ENCODE measurements at regions not wholly inside any gene's neighbourhood (a gene's known extent, or its start where the extent isn't known, plus 50 kb on each side); places are given as distances from the start of the nearest gene placed in this dataset.

- no peaks in the 10 kb centered on the region for H3K9me3 ChIP-seq (ENCODE audit: low read length)
- no peak overlapping the region for H3K4me3 ChIP-seq (ENCODE audit: low read depth, low read length, poor library complexity, severe bottlenecking)
- TF ChIP-seq CTCF (conservative IDR thresholded peaks at IDR 0.05; ENCODE audit: low read length) (no peak), EZH2phosphoT487 (IDR thresholded peaks at IDR 0.05; ENCODE audit: borderline replicate concordance, low read depth, low read length) (no peak)
- H3K27ac ChIP-seq (ENCODE audit: low read depth, low read length, poor library complexity, severe bottlenecking), result no peak overlapping the region
- no peaks in the 10 kb centered on the region for H4K20me1 ChIP-seq (ENCODE audit: insufficient read depth, low read length)
- no peaks in the 10 kb centered on the region for H3K79me2 ChIP-seq (ENCODE audit: insufficient read depth, low read depth, low read length)
- ChIA-PET CTCF (ENCODE audit: unreplicated experiment) (no interaction called here), POLR2A (no interaction called here)
- intact Hi-C loops (cut with micrococcal nuclease; ENCODE audit: unreplicated experiment), result no loop called here
- H3K9me2 ChIP-seq (ENCODE audit: insufficient read depth, low read length), result no peaks in the 10 kb centered on the region
- H3K36me3 ChIP-seq (ENCODE audit: insufficient read depth, low read length), result no peaks in the 10 kb centered on the region
- H3K4me2 ChIP-seq (ENCODE audit: low read length), result no peak overlapping the region
- DNase-seq (ENCODE audit: low spot score), result no peak
- no peak overlapping the region for H2AFZ ChIP-seq (ENCODE audit: low read length)
- no TSS peak for BruUV-seq (replicated peaks)
- H3K4me1 ChIP-seq (ENCODE audit: insufficient read depth, low read length, poor library complexity, severe bottlenecking), result no peaks in the 10 kb centered on the region
Observed at GRCh38 chrX:130984782-130985181, 73.4 kb upstream of the ARHGAP36 start.

DNA sequence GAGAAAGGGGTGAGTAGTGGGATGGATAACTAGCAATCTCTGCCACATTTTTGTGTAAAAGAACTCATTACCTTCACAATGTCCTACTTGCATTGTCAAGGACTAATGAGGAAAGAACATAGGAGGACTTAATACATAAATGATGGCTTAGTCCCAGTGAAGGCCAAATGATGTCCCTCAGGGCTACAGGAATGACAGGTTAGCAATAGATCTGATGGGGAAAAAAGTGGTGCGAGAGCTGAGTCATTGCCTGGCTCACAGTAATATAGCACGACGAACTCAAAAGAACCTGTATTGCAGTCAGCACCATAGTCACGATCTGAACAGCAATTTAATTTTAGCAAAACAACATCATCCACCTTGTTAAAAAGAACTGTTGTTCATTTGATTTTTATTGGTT lies 70.9 kb upstream of the ARHGAP36 start:
- no peak overlapping the region for H2AFZ ChIP-seq (ENCODE audit: low read length)
- DNase-seq (ENCODE audit: low spot score), result no peak
- intact Hi-C loops (cut with micrococcal nuclease; ENCODE audit: unreplicated experiment), result no loop called here
- CTCF ChIA-PET (ENCODE audit: unreplicated experiment), result no interaction called here
- no peak overlapping the region for H3K4me3 ChIP-seq (ENCODE audit: low read depth, low read length, poor library complexity, severe bottlenecking)
- H3K27ac ChIP-seq (ENCODE audit: low read depth, low read length, poor library complexity, severe bottlenecking), result no peak overlapping the region
- no peaks in the 10 kb centered on the region for H3K36me3 ChIP-seq (ENCODE audit: insufficient read depth, low read length)
- TF ChIP-seq EZH2phosphoT487 (IDR thresholded peaks at IDR 0.05; ENCODE audit: borderline replicate concordance, low read depth, low read length), result no peak
- no peak for TF ChIP-seq CTCF (conservative IDR thresholded peaks at IDR 0.05; ENCODE audit: low read length)
- H3K4me1 ChIP-seq (ENCODE audit: insufficient read depth, low read length, poor library complexity, severe bottlenecking), result no peaks in the 10 kb centered on the region
- no peaks in the 10 kb centered on the region for H3K79me2 ChIP-seq (ENCODE audit: insufficient read depth, low read depth, low read length)
- H4K20me1 ChIP-seq (ENCODE audit: insufficient read depth, low read length), result no peaks in the 10 kb centered on the region
- H3K4me2 ChIP-seq (ENCODE audit: low read length), result no peak overlapping the region
- BruUV-seq (replicated peaks), result no TSS peak
- no peaks in the 10 kb centered on the region for H3K9me3 ChIP-seq (ENCODE audit: low read length)
- POLR2A ChIA-PET, result no interaction called here
- H3K9me2 ChIP-seq (ENCODE audit: insufficient read depth, low read length), result no peaks in the 10 kb centered on the region

DNA sequence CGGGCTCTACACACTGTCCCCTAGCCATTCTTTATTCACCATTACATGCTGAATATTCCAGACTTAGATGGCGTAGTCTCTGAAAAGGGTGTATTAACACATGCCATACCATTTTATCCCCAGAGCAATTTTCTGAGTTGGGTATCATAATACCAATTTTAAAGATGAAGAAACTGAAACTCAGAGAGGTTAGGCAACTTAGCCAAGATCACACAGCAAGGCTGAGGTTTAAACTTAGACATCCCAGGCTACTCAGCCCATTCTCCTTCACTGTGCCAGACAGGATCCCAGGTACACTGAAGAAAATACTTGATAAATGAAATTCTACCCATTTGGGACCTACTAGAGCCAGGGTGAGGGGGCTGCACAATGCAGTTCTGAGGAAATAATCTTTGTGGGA lies 67.4 kb upstream of the ARHGAP36 start:
- Histone ChIP-seq H3K79me2 (ENCODE audit: insufficient read depth, low read depth, low read length) (no peaks in the 10 kb centered on the region), H3K36me3 (ENCODE audit: insufficient read depth, low read length) (no peaks in the 10 kb centered on the region), H3K4me2 (ENCODE audit: low read length) (no peak overlapping the region), H4K20me1 (ENCODE audit: insufficient read depth, low read length) (no peaks in the 10 kb centered on the region), H3K9me3 (ENCODE audit: low read length) (no peaks in the 10 kb centered on the region), H3K4me1 (ENCODE audit: insufficient read depth, low read length, poor library complexity, severe bottlenecking) (no peaks in the 10 kb centered on the region), H3K27ac (ENCODE audit: low read depth, low read length, poor library complexity, severe bottlenecking) (no peak overlapping the region), H2AFZ (ENCODE audit: low read length) (no peak overlapping the region), H3K4me3 (ENCODE audit: low read depth, low read length, poor library complexity, severe bottlenecking) (no peak overlapping the region), H3K9me2 (ENCODE audit: insufficient read depth, low read length) (no peaks in the 10 kb centered on the region)
- ChIA-PET CTCF (ENCODE audit: unreplicated experiment) (no interaction called here), POLR2A (interaction anchor here (0.7 kb wide), 1 partner anchor 77 kb away, joined by 3 read pairs; no protein-coding TSS in a partner anchor)
- intact Hi-C loops (cut with micrococcal nuclease; ENCODE audit: unreplicated experiment), result no loop called here
- TF ChIP-seq EZH2phosphoT487 (IDR thresholded peaks at IDR 0.05; ENCODE audit: borderline replicate concordance, low read depth, low read length) (no peak), CTCF (conservative IDR thresholded peaks at IDR 0.05; ENCODE audit: low read length) (no peak)
- no peak for DNase-seq (ENCODE audit: low spot score)
- no TSS peak for BruUV-seq (replicated peaks)

Data from OCI-LY7 (cell line).